OCI-LY7 (cell line): ENCODE measurements at regions not wholly inside any gene's neighbourhood (a gene's known extent, or its start where the extent isn't known, plus 50 kb on each side); places are given as distances from the start of the nearest gene placed in this dataset.

ENCODE experiments used
- EZH2phosphoT487 ChIP-seq: fragments of 200-600 bp; sonication (generic); IDR thresholded peaks from 2 replicates; pipeline ENCODE4 v1.6.1; 2018; ENCODE audit warnings: low read depth, borderline replicate concordance, mild to moderate bottlenecking, mixed run types, antibody characterized with exemption, low read length, moderate library complexity, mixed read lengths
- TF ChIP-seq, protein P1 (sequence below): fragments of 200-600 bp; sonication (generic); conservative IDR thresholded peaks from 2 replicates; pipeline ENCODE4 v1.5.1; 2014; ENCODE audit warnings: mild to moderate bottlenecking, antibody characterized with exemption, low read length, moderate library complexity, mixed read lengths

DNA sequence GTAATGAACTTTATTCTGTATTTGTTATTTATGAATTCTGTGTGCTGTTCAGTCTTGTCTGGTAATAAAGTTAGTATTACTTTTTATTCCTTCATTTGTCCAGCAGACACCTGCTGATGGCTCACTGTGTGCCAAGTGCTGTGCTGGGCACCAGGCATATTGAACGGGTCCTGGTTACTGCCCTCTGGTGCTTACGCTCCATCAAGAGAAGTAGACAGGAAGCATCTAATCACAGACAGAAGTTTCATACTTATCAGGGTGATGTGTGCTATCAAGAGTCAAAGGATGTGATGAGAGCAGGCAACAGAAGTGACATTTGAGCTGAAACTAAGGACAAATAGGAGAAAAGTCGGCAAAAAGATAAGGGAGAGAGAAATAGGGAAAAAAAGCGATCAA lies 153.1 kb downstream of the FGF1 start:
- TF ChIP-seq, protein P1, sequence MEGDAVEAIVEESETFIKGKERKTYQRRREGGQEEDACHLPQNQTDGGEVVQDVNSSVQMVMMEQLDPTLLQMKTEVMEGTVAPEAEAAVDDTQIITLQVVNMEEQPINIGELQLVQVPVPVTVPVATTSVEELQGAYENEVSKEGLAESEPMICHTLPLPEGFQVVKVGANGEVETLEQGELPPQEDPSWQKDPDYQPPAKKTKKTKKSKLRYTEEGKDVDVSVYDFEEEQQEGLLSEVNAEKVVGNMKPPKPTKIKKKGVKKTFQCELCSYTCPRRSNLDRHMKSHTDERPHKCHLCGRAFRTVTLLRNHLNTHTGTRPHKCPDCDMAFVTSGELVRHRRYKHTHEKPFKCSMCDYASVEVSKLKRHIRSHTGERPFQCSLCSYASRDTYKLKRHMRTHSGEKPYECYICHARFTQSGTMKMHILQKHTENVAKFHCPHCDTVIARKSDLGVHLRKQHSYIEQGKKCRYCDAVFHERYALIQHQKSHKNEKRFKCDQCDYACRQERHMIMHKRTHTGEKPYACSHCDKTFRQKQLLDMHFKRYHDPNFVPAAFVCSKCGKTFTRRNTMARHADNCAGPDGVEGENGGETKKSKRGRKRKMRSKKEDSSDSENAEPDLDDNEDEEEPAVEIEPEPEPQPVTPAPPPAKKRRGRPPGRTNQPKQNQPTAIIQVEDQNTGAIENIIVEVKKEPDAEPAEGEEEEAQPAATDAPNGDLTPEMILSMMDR, result no peak
- TF ChIP-seq EZH2phosphoT487, result no peak
